ENCODE measurements at regions not wholly inside any gene's neighbourhood (a gene's known extent, or its start where the extent isn't known, plus 50 kb on each side); places are given as distances from the start of the nearest gene placed in this dataset.

GRCh38 chr2:56025469-56026193 lies 102.0 kb upstream of the EFEMP1 start:
- H3K27me3 ChIP-seq (ENCODE audit: control insufficient read depth, extremely low read depth, insufficient read depth, low read length) = no peaks in the 10 kb centered on the region
- H3K4me3 ChIP-seq (ENCODE audit: control insufficient read depth in 2 of 3, extremely low read depth in 1 of 3, insufficient read depth in 2 of 3, low read depth in 1 of 3, low read length in 3 of 3) = no peak overlapping the region
- dilution Hi-C loops (cut with MboI; ENCODE audit: extremely low pct_ligation_motif_present, low sequenced_read_pairs) = no loop called here
- no peaks in the 10 kb centered on the region for H4K20me1 ChIP-seq (ENCODE audit: control insufficient read depth, extremely low read depth, insufficient read depth, low read length)
- H3K4me2 ChIP-seq (ENCODE audit: control insufficient read depth, extremely low read depth, insufficient read depth, low read depth, low read length) = no peak overlapping the region
- no peak overlapping the region for H3K27ac ChIP-seq (ENCODE audit: control insufficient read depth, insufficient read depth, low read length)
- FAIRE-seq (no peak), DNase-seq (ENCODE audit: low read depth, low spot score) (no peak)
- no peaks in the 10 kb centered on the region for H3K36me3 ChIP-seq (ENCODE audit: control insufficient read depth in 2 of 2, extremely low read depth in 1 of 2, insufficient read depth in 2 of 2, low read length in 2 of 2)
- H2AFZ ChIP-seq (ENCODE audit: control insufficient read depth, low read length) = no peak overlapping the region
- H3K9me3 ChIP-seq (ENCODE audit: control insufficient read depth, low read depth, low read length) = no peaks in the 10 kb centered on the region
- no peak overlapping the region for H3K9ac ChIP-seq (ENCODE audit: control insufficient read depth, extremely low read depth, insufficient read depth, low read length)
- TF ChIP-seq CTCF (optimal IDR thresholded peaks at IDR 0.05 in 1 of 3, IDR thresholded peaks at IDR 0.05 in 1 of 3, conservative IDR thresholded peaks at IDR 0.05 in 1 of 3; ENCODE audit: extremely low read depth in 1 of 3, insufficient read depth in 2 of 3, low read length in 3 of 3) (no peak), EZH2 (IDR thresholded peaks at IDR 0.05; ENCODE audit: low read length) (no peak)
- H3K79me2 ChIP-seq (ENCODE audit: control insufficient read depth, insufficient read depth, low read length) = no peaks in the 10 kb centered on the region
- no peaks in the 10 kb centered on the region for H3K9me1 ChIP-seq (ENCODE audit: control insufficient read depth, extremely low read depth, insufficient read depth, low read length)
- H3K4me1 ChIP-seq (ENCODE audit: control insufficient read depth, extremely low read depth, insufficient read depth, low read length) = no peaks in the 10 kb centered on the region

- no peak overlapping the region for H3K9ac ChIP-seq (ENCODE audit: control insufficient read depth, extremely low read depth, insufficient read depth, low read length)
- H3K27me3 ChIP-seq (ENCODE audit: control insufficient read depth, extremely low read depth, insufficient read depth, low read length) = no peaks in the 10 kb centered on the region
- no peaks in the 10 kb centered on the region for H3K79me2 ChIP-seq (ENCODE audit: control insufficient read depth, insufficient read depth, low read length)
- H3K27ac ChIP-seq (ENCODE audit: control insufficient read depth, insufficient read depth, low read length) = no peak overlapping the region
- H3K9me1 ChIP-seq (ENCODE audit: control insufficient read depth, extremely low read depth, insufficient read depth, low read length) = no peaks in the 10 kb centered on the region
- H2AFZ ChIP-seq (ENCODE audit: control insufficient read depth, low read length) = no peak overlapping the region
- H3K4me2 ChIP-seq (ENCODE audit: control insufficient read depth, extremely low read depth, insufficient read depth, low read depth, low read length) = no peak overlapping the region
- no peaks in the 10 kb centered on the region for H3K9me3 ChIP-seq (ENCODE audit: control insufficient read depth, low read depth, low read length)
- dilution Hi-C loops (cut with MboI; ENCODE audit: extremely low pct_ligation_motif_present, low sequenced_read_pairs) = no loop called here
- H3K4me1 ChIP-seq (ENCODE audit: control insufficient read depth, extremely low read depth, insufficient read depth, low read length) = no peaks in the 10 kb centered on the region
- H4K20me1 ChIP-seq (ENCODE audit: control insufficient read depth, extremely low read depth, insufficient read depth, low read length) = no peaks in the 10 kb centered on the region
- H3K4me3 ChIP-seq (ENCODE audit: control insufficient read depth in 2 of 3, extremely low read depth in 1 of 3, insufficient read depth in 2 of 3, low read depth in 1 of 3, low read length in 3 of 3) = no peak overlapping the region
- FAIRE-seq (no peak), DNase-seq (ENCODE audit: low read depth, low spot score) (no peak)
- no peak for TF ChIP-seq EZH2 (IDR thresholded peaks at IDR 0.05; ENCODE audit: low read length)
- no peak for TF ChIP-seq CTCF (optimal IDR thresholded peaks at IDR 0.05 in 1 of 3, IDR thresholded peaks at IDR 0.05 in 1 of 3, conservative IDR thresholded peaks at IDR 0.05 in 1 of 3; ENCODE audit: extremely low read depth in 1 of 3, insufficient read depth in 2 of 3, low read length in 3 of 3)
- H3K36me3 ChIP-seq (ENCODE audit: control insufficient read depth in 2 of 2, extremely low read depth in 1 of 2, insufficient read depth in 2 of 2, low read length in 2 of 2) = no peaks in the 10 kb centered on the region
Measured at GRCh38 chr2:56026828-56027227, 103.2 kb upstream of the EFEMP1 start.
